Stimulated activated CD8-positive, alpha-beta memory T cell treated with anti-CD3 and anti-CD28 coated beads, Interleukin-7, amount 100 ng/mL, for 1 hour (primary cell): ENCODE measurements at regions not wholly inside any gene's neighbourhood (a gene's known extent, or its start where the extent isn't known, plus 50 kb on each side); places are given as distances from the start of the nearest gene placed in this dataset.

Experiments used
- DNase-seq, 2 donors: peaks; one replicate each; pipeline ENCODE4 v3.0.0-alpha.2; 2020; ENCODE audit warnings: low read depth in 2 of 2

GRCh38 chr6:118761645-118762044 is 110.3 kb upstream of the CEP85L start:
- no peak for DNase-seq

- no peak for DNase-seq
Measured at GRCh38 chr6:118758946-118759345, 107.6 kb upstream of the CEP85L start.

- no peak for DNase-seq
Measured at GRCh38 chr6:118755941-118756646, 104.7 kb upstream of the CEP85L start.

GRCh38 chr6:118752803-118753202 is 101.4 kb upstream of the CEP85L start:
- DNase-seq: no peak

- no peak for DNase-seq
Measured at GRCh38 chr6:118751072-118751471, 99.7 kb upstream of the CEP85L start.

GRCh38 chr6:118750143-118750542 is 98.8 kb upstream of the CEP85L start:
- DNase-seq: no peak

- DNase-seq: no peak
Measured at GRCh38 chr6:118748311-118749062, 97.1 kb upstream of the CEP85L start.

GRCh38 chr6:118746825-118747174 is 95.4 kb upstream of the CEP85L start:
- no peak for DNase-seq

GRCh38 chr6:118746145-118746824 is 94.9 kb upstream of the CEP85L start:
- no peak for DNase-seq

- DNase-seq: no peak
Measured at GRCh38 chr6:118745156-118745555, 93.8 kb upstream of the CEP85L start.

GRCh38 chr6:118744261-118744941 is 93.0 kb upstream of the CEP85L start:
- DNase-seq: no peak

GRCh38 chr6:118743746-118744145 is 92.4 kb upstream of the CEP85L start:
- DNase-seq: no peak

- DNase-seq: no peak
Measured at GRCh38 chr6:118740372-118740771, 89.0 kb upstream of the CEP85L start.

- no peak for DNase-seq
Measured at GRCh38 chr6:118739696-118740353, 88.4 kb upstream of the CEP85L start.

GRCh38 chr6:118736440-118736839 is 85.0 kb upstream of the CEP85L start:
- no peak for DNase-seq

- DNase-seq: no peak
Measured at GRCh38 chr6:118735320-118735719, 83.9 kb upstream of the CEP85L start.

GRCh38 chr6:118725944-118726343 is 74.6 kb upstream of the CEP85L start:
- DNase-seq: peak; percentile 32 to 43

GRCh38 chr6:118724211-118724610 is 72.8 kb upstream of the CEP85L start:
- no peak for DNase-seq

GRCh38 chr6:118722829-118723813 is 71.7 kb upstream of the CEP85L start:
- DNase-seq: no peak

- no peak for DNase-seq
Measured at GRCh38 chr6:118720125-118720473, 68.7 kb upstream of the CEP85L start.
